RWPE2 (cell line): ENCODE measurements at regions not wholly inside any gene's neighbourhood (a gene's known extent, or its start where the extent isn't known, plus 50 kb on each side); places are given as distances from the start of the nearest gene placed in this dataset.
A peak's percentile ranks its signal among the peaks of the same experiment; 100 is the strongest.

Experiments used
- ATAC-seq: fragments of 200-7000 bp; cut with Tn5 transposase; 3 replicates; pipeline ENCODE4 v1.9.1; 2021; ENCODE audit warnings: low read depth
- DNase-seq: peaks from one replicate; pipeline ENCODE4 v3.0.0-alpha.2; 2020; ENCODE audit warnings: low spot score
- H3K27ac ChIP-seq: fragments of 450-650 bp; 2 replicates; pipeline ENCODE4 v1.5.1; 2017; ENCODE audit warnings: mild to moderate bottlenecking; ENCODE audit not compliant: poor library complexity, severe bottlenecking
- H3K27me3 ChIP-seq: fragments of 250-450 bp; sonication (Bioruptor Pico); 2 replicates; pipeline ENCODE4 v1.5.1; 2021; ENCODE audit warnings: mild to moderate bottlenecking, moderate library complexity; ENCODE audit not compliant: insufficient read depth, poor library complexity, severe bottlenecking
- H3K36me3 ChIP-seq: fragments of 250-450 bp; sonication (Bioruptor Pico); 2 replicates; pipeline ENCODE4 v1.5.1; 2020; ENCODE audit warnings: low read depth, mild to moderate bottlenecking, moderate library complexity
- H3K4me1 ChIP-seq: fragments of 250-450 bp; sonication (Bioruptor Pico); 2 replicates; pipeline ENCODE4 v1.5.1; 2021; ENCODE audit warnings: mild to moderate bottlenecking, moderate library complexity; ENCODE audit not compliant: insufficient read depth, poor library complexity, severe bottlenecking
- H3K4me3 ChIP-seq: fragments of 250-450 bp; sonication (Bioruptor Pico); 2 replicates; pipeline ENCODE4 v1.5.1; 2021; ENCODE audit warnings: mild to moderate bottlenecking, moderate library complexity; ENCODE audit not compliant: severe bottlenecking
- H3K9me3 ChIP-seq: fragments of 250-450 bp; sonication (Bioruptor Pico); 2 replicates; pipeline ENCODE4 v1.5.1; 2021; ENCODE audit warnings: mild to moderate bottlenecking, moderate library complexity; ENCODE audit not compliant: severe bottlenecking
- TF ChIP-seq, protein P1 (sequence below): fragments of 450-650 bp; IDR thresholded peaks from one replicate; pipeline ENCODE4 v1.5.1; 2017; ENCODE audit warnings: mild to moderate bottlenecking, moderate library complexity; ENCODE audit not compliant: poor library complexity, severe bottlenecking

DNA sequence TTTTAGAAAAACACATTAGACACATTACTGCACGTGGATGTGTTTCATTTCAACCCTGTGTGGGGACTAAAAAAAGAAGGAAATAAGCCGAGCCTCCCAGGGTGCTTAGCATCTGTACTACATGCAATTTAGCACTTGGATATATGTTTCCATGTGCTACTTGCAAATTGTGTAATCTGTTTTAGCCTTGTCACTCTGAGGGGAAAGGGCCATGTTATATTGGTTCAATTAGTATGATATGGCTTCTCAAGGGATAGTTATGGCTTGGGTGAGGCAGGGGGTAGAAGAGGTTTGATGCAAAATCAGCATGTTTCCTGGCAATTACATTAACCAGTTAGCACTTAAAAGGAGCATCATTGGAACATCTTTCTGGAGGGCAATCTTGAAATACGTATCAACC is 353.5 kb upstream of the GOT2 start:
- no peaks in the 10 kb centered on the region for H3K4me1 ChIP-seq
- no peaks in the 10 kb centered on the region for H3K9me3 ChIP-seq
- no peak overlapping the region for H3K4me3 ChIP-seq
- no peaks in the 10 kb centered on the region for H3K36me3 ChIP-seq
- TF ChIP-seq, protein P1, sequence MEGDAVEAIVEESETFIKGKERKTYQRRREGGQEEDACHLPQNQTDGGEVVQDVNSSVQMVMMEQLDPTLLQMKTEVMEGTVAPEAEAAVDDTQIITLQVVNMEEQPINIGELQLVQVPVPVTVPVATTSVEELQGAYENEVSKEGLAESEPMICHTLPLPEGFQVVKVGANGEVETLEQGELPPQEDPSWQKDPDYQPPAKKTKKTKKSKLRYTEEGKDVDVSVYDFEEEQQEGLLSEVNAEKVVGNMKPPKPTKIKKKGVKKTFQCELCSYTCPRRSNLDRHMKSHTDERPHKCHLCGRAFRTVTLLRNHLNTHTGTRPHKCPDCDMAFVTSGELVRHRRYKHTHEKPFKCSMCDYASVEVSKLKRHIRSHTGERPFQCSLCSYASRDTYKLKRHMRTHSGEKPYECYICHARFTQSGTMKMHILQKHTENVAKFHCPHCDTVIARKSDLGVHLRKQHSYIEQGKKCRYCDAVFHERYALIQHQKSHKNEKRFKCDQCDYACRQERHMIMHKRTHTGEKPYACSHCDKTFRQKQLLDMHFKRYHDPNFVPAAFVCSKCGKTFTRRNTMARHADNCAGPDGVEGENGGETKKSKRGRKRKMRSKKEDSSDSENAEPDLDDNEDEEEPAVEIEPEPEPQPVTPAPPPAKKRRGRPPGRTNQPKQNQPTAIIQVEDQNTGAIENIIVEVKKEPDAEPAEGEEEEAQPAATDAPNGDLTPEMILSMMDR = no peak
- ATAC-seq = no peak
- peaks cover 10% of the 10 kb centered on the region for H3K27me3 ChIP-seq
- H3K27ac ChIP-seq = no peak overlapping the region
- no peak for DNase-seq

GRCh38 chr16:59067205-59067604 is 333.1 kb upstream of the GOT2 start:
- no peaks in the 10 kb centered on the region for H3K27me3 ChIP-seq
- no peaks in the 10 kb centered on the region for H3K9me3 ChIP-seq
- DNase-seq (no peak), ATAC-seq (peak; percentile 74; the same call in 2 of the 3 replicates)
- H3K4me1 ChIP-seq = no peaks in the 10 kb centered on the region
- peak overlapping the region; percentile 47 for H3K27ac ChIP-seq
- no peak overlapping the region for H3K4me3 ChIP-seq
- no peaks in the 10 kb centered on the region for H3K36me3 ChIP-seq
- TF ChIP-seq, protein P1 = no peak

DNA sequence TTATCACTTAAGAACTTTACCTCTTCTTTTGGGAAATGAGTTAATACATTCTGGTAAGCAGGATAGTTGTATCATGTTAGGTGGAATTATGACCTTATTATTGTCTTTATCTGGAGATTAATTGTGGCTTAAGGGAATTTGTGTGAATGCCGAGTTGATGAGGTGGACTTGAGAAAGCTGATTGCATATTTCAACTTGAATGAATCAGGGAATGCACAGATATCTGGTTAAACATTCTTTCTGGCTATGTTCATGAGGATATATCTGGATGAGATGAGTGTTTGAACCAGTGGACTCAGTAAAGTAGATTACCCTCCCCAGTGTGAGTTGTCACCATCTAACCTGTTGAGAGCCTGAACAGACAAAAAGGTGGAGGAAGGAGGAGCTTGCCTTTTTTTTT is 326.1 kb upstream of the GOT2 start:
- peak overlapping the region; percentile 21 for H3K27ac ChIP-seq
- TF ChIP-seq, protein P1 = no peak
- DNase-seq (no peak), ATAC-seq (peak; percentile 99)
- no peak overlapping the region for H3K4me3 ChIP-seq
- no peaks in the 10 kb centered on the region for H3K4me1 ChIP-seq
- no peaks in the 10 kb centered on the region for H3K9me3 ChIP-seq
- H3K27me3 ChIP-seq = no peaks in the 10 kb centered on the region
- no peaks in the 10 kb centered on the region for H3K36me3 ChIP-seq

DNA sequence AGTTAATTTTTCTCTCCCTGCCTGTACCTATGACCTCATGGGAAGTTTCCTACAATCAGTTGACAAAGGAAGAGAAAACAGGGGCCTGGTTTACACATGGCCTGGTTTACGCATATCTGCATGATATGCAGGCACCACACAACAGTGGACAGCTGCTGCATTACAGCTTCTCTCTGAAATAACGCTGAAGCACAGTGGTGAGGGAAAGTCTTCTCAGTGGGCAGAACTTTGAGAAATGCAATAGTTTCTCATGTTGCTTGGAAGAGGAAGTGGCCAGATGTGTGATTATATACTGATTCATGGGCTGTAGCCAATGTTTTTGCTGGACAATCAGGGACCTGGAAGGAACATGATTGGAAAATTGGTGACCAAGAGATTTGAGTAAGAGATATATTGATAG is 324.1 kb upstream of the GOT2 start:
- TF ChIP-seq, protein P1 = no peak
- H3K27me3 ChIP-seq = no peaks in the 10 kb centered on the region
- no peak for ATAC-seq
- no peaks in the 10 kb centered on the region for H3K9me3 ChIP-seq
- no peaks in the 10 kb centered on the region for H3K4me1 ChIP-seq
- H3K4me3 ChIP-seq = no peak overlapping the region
- no peak overlapping the region for H3K27ac ChIP-seq
- no peaks in the 10 kb centered on the region for H3K36me3 ChIP-seq
- no peak for DNase-seq

DNA sequence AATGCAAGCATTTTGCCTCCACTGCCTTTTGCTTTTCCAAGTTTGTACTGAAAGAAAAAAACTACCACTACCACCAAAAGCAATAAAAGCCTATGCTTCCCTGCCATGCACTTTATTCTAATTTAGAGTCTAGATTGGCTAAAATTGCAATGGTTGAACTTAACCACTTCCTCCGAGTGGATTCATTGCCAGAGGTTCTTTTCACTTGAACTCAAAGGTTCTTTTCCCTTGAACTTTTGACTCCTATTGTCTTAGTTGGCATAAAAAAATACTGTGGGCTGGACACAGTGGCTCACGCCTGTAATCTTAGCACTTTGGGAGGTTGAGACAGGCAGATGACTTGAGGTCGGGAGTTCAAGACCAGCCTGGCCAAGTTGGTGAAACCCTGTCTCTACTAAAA is 319.8 kb upstream of the GOT2 start:
- no peak for ATAC-seq
- no peak for DNase-seq
- H3K27ac ChIP-seq = no peak overlapping the region
- no peaks in the 10 kb centered on the region for H3K36me3 ChIP-seq
- TF ChIP-seq, protein P1 = no peak
- no peaks in the 10 kb centered on the region for H3K9me3 ChIP-seq
- no peak overlapping the region for H3K4me3 ChIP-seq
- no peaks in the 10 kb centered on the region for H3K27me3 ChIP-seq
- no peaks in the 10 kb centered on the region for H3K4me1 ChIP-seq
